ENCODE measurements at regions not wholly inside any gene's neighbourhood (a gene's known extent, or its start where the extent isn't known, plus 50 kb on each side); places are given as distances from the start of the nearest gene placed in this dataset.

GRCh38 chr16:86657972-86658371, 79.6 kb downstream of the FOXL1 start:
- H3K36me3 ChIP-seq (ENCODE audit: control insufficient read depth, insufficient read depth, low read length), result no peaks in the 10 kb centered on the region
- H3K27me3 ChIP-seq (replicated peaks; ENCODE audit: control insufficient read depth, insufficient read depth, low read length), result no peaks in the 10 kb centered on the region
- no peak overlapping the region for H3K4me3 ChIP-seq (replicated peaks; ENCODE audit: low read depth, low read length)
- no peak for TF ChIP-seq CTCF (IDR thresholded peaks at IDR 0.05; ENCODE audit: insufficient read depth, low read length, poor library complexity, severe bottlenecking)
- DNase-seq (ENCODE audit: extremely low read depth, insufficient read length), result no peak

- no peak for TF ChIP-seq CTCF (IDR thresholded peaks at IDR 0.05; ENCODE audit: insufficient read depth, low read length, poor library complexity, severe bottlenecking)
- H3K36me3 ChIP-seq (ENCODE audit: control insufficient read depth, insufficient read depth, low read length), result no peaks in the 10 kb centered on the region
These were observed 82.3 kb downstream of the FOXL1 start for GRCh38 chr16:86660623-86661022.

GRCh38 chr16:86661706-86662105, 83.4 kb downstream of the FOXL1 start:
- Histone ChIP-seq H3K36me3 (ENCODE audit: control insufficient read depth, insufficient read depth, low read length) (no peaks in the 10 kb centered on the region), H3K27me3 (replicated peaks; ENCODE audit: control insufficient read depth, insufficient read depth, low read length) (no peaks in the 10 kb centered on the region), H3K4me3 (replicated peaks; ENCODE audit: low read depth, low read length) (no peak overlapping the region)
- DNase-seq (ENCODE audit: extremely low read depth, insufficient read length), result no peak
- no peak for TF ChIP-seq CTCF (IDR thresholded peaks at IDR 0.05; ENCODE audit: insufficient read depth, low read length, poor library complexity, severe bottlenecking)

More at GRCh38 chr16:86660623-86661022, 82.3 kb downstream of the FOXL1 start:
- DNase-seq (ENCODE audit: extremely low read depth, insufficient read length), result no peak
- Histone ChIP-seq H3K4me3 (replicated peaks; ENCODE audit: low read depth, low read length) (no peak overlapping the region), H3K27me3 (replicated peaks; ENCODE audit: control insufficient read depth, insufficient read depth, low read length) (no peaks in the 10 kb centered on the region)

GRCh38 chr16:86662195-86662594, 83.8 kb downstream of the FOXL1 start:
- DNase-seq (ENCODE audit: extremely low read depth, insufficient read length), result no peak

GRCh38 chr16:86662740-86663139, 84.4 kb downstream of the FOXL1 start:
- Histone ChIP-seq H3K36me3 (ENCODE audit: control insufficient read depth, insufficient read depth, low read length) (no peaks in the 10 kb centered on the region), H3K4me3 (replicated peaks; ENCODE audit: low read depth, low read length) (no peak overlapping the region), H3K27me3 (replicated peaks; ENCODE audit: control insufficient read depth, insufficient read depth, low read length) (no peaks in the 10 kb centered on the region)
- DNase-seq (ENCODE audit: extremely low read depth, insufficient read length), result no peak
- TF ChIP-seq CTCF (IDR thresholded peaks at IDR 0.05; ENCODE audit: insufficient read depth, low read length, poor library complexity, severe bottlenecking), result no peak

More at GRCh38 chr16:86662195-86662594, 83.8 kb downstream of the FOXL1 start:
- Histone ChIP-seq H3K27me3 (replicated peaks; ENCODE audit: control insufficient read depth, insufficient read depth, low read length) (no peaks in the 10 kb centered on the region), H3K4me3 (replicated peaks; ENCODE audit: low read depth, low read length) (no peak overlapping the region), H3K36me3 (ENCODE audit: control insufficient read depth, insufficient read depth, low read length) (no peaks in the 10 kb centered on the region)
- no peak for TF ChIP-seq CTCF (IDR thresholded peaks at IDR 0.05; ENCODE audit: insufficient read depth, low read length, poor library complexity, severe bottlenecking)

Measured in GM06990 (cell line).